GM18505 (cell line): ENCODE measurements at regions not wholly inside any gene's neighbourhood (a gene's known extent, or its start where the extent isn't known, plus 50 kb on each side); places are given as distances from the start of the nearest gene placed in this dataset.

Source experiments
- ATAC-seq: cut with Tn5 transposase; IDR thresholded peaks from one replicate; pipeline ENCODE4 v1.9.1; 2021; ENCODE audit not compliant: unreplicated experiment
- POLR2A ChIP-seq: IDR thresholded peaks from 4 replicates; pipeline ENCODE4 v1.6.1; 2011; ENCODE audit warnings: borderline replicate concordance; ENCODE audit not compliant: insufficient read depth, insufficient read length; ENCODE audit errors: extremely low read depth

DNA sequence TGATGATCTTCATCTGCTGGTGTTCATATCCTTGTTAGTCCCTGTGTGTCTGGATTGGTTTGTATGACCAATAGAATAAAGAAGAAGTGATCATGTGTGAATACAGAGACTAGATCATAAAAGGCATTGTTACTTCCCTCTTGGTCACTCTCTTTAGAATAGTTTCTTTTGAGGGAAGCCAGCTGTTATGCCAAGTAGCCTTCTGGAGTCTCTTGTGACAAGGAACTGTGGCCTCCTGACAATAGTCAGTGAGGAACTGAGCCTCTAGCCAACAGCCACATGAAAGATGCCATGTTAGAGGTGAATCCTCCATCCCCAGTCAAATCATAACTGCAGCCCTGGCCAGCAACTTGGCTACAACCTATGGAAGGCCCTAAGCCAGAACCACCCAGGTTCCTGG, 63.0 kb upstream of the SMAD3 start:
- no peak for TF ChIP-seq POLR2A
- no peak for ATAC-seq

DNA sequence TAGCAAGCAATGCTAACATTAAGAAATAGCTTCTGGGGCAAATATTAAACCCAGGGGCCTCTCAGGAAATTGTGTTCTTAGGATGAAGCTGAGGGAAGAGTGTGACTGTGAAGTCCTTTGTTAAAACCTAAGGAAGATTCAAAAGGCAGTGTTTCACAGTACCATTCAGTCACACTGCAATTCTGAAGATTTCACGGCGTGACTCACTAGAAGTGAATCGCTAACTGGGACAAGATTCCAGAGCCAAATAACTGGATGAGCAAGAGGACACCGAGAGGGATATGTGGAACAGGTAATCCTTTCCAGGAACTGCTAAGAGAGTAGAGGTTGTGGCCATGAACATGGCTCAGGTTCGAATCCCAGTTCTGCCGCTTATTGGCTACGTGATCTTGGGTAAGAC, 61.8 kb upstream of the SMAD3 start:
- no peak for TF ChIP-seq POLR2A
- no peak for ATAC-seq

DNA sequence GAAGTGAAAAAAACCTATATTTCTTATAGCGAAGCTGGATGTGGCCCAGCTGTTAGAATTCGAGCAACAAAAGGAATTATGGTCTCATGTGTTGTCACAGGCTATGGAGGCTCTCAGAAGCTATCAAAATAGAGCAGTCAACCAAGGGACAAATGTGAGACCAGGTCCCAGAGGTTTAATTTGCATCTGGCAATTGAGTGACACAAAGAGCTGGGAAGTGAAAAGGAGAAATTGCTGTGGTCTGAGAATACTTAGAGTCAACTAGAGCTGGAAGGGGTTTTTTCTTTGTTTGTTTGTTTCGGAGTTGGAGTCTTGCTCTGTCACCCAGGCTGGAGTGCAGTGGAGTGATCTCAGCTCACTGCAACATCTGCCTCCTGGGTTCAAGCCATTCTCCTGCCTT, 61.3 kb upstream of the SMAD3 start:
- ATAC-seq, result no peak
- TF ChIP-seq POLR2A, result no peak

DNA sequence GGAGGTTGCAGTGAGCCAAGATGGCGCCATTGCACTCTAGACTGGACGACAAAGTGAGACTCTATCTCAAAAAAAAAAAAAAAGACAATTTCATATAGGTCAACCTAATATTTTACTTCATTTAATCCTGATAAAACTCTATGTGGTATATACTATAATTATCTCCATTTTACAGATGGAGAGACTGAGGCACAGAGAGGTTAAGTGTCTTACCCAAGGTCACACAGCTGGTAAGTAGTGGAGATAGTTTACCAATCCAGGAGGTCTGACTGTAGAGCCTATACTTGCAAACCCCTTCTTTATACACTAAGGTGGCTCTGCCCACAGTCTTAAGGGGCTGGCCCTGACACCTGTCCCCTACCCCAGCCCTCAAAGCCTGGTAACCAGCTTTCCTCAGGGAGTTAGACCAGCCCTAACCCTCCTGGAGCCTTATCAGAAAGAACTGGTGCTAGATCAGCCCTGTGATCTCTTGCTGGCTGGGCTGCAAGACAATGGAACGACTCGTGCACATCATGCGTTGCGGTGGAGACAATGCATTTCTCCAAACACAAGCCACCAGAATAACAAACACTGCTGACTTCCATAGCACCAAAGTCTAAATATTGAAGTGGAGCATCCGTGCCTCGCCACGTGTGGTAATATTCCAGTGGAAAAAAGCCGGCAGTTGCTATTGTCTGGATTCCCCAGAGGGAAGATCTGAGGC, 60.0 kb upstream of the SMAD3 start:
- no peak for ATAC-seq
- TF ChIP-seq POLR2A, result no peak

DNA sequence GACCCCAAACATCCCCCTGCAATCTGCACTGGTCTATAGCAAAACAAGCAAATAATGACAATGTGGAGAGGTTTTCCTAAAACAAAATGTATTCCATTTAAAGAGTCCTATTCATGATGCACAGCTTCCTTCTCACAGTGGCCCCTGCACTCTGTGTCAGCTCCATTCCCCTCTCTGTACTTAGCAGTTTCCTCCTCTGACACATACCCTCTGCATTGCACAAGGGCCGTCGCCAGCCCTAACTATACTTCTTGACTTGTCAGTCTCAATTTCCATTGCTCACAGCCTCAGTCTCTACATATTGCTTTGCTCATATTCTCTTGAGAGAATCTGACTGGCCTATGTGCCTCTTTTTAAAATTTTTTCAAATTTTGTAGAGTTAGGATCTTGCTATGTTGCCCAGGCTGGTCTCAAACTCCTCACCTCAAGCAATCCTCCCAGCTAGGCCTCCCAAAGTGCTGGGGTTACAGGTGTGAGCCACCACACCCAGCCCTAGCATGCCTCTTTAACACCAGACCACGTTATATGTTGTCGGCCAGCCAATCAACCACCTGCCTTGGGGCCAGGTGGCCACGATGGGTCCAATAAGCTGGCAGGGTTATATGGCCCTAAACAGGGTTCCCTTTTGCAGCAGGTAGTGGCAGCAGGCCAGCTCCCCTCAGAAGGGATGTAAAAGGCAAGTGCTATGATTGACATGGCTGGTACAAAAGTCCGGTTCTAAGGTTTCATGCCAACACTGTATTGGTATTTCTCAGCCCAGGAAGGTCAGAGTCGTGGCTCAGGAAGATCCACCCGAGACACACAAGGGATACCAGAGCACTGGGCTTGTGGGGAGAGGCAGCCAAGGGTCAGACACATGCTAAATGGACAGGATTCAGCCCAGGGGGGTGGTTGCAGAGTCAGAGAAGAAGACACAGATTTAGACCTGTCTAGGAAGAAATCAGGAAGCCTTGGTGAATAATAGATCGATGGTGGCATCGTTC, 59.0 kb upstream of the SMAD3 start:
- ATAC-seq, result no peak
- no peak for TF ChIP-seq POLR2A

DNA sequence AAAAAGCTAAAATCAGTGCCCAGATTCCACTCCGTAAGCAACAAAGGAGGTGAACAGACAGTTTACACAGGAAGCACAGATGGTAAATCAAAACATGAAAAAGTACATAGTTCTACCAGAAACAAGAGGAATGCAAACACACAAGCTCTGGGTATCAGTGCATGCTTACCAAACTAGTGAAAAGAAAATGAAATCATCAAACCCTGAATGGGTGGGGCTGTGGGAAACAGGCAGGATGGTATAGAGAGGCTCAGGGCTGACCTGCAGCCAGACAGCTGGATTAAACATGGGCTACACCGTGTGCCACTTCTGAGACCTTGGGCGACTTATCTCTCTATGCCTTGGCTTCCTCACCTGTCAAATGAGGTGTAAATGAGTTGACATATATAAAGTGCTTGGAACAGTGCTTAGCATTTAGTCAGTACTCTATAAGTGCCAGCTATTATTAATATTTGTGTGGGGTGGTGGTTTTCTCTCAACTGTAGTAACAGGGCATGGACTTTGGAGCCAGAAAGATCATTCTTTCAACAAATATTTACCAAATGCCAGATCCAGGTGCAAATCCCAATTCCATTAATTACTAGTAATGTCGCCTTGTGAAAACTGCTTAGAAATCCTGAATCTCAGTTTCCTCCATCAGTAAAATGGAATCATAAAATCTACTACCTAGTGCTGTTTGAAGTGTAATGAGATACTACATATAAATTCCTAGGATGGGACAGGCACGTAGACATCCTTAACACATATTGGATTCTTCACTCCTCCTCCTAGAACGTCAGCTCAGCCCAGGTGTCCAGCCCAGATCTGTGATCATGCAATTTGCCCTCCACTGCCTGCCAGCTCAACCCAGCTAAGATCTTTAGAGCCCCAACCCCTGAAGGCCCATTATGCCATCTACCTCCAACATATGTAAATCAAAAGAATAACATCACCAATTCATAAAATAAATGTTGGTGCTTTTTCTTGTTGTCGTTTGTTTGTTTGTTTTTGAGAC, 55.5 kb upstream of the SMAD3 start:
- no peak for TF ChIP-seq POLR2A
- no peak for ATAC-seq

DNA sequence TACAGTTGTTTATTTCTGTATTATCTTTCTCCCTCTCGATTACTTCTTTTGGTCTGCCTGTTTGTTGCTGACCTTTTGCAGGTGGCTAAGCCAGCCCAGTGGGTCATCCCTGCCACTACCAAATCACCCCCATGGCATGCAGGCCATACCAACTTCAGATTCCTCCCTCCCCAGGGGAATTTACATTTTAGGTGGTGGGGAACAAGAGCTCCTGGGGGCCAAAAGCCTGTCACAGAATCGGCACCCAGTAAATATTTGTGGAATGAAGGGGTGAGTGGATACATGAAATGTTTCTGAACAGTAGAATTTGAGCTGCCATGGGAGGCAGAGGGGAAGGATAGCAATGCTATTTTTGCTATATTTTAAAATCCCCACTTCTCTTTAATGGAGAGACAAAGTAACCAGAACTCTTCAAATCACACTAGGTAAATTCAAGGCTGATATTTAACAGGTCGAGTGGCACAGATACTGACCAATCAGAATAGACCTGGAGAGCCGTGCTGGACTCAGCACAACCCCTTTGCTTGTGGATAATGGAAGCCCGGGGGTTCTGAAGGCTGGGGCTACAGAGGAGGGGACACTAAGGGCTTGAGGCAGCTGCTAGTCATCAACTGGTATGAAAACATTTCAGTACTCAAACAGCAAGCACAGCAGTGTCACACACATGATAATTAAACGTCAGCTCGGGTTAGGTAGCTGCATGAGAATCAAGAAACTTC, 54.3 kb upstream of the SMAD3 start:
- ATAC-seq, result no peak
- TF ChIP-seq POLR2A, result no peak

DNA sequence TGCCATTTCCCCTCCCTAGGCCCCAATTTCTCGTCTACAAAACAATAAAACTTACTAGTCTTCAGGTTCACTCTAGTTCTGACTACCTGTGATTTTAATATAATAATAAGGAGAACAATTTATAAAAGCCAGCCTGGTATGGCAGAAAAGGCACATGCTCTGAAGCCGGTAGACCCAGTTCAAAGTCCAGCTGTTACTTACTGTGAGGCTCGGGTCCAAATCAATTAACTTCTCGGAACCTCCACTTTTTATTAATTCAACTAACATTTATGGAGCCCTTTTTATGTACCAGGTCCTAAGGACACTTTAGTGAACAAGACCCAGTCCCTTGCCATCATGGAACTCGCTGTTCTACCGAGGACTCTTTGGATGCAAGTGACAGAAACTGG, 53.8 kb upstream of the SMAD3 start:
- ATAC-seq, result no peak
- TF ChIP-seq POLR2A, result no peak

DNA sequence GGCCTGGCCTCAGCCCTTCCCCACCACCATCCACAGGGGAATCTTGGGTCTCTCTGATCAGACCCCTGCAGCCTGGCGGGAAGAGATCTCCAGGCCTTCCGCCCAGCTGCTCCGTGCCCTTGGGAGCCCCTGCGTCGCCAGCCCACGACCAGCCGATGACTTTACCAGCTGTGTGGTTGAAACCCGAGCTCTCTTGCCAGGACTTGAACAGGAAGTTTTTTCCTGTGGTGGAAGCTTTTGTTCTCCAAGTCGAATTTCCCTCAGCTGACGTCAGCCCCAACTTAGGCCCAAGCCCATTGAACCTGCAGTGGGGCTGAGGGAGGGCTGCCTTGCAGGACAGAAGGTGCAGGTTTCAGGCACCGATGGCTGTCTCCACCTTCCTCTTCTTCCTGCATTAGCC, 51.7 kb upstream of the SMAD3 start:
- ATAC-seq, result no peak
- no peak for TF ChIP-seq POLR2A
